HCT116 (cell line): ENCODE measurements at regions not wholly inside any gene's neighbourhood (a gene's known extent, or its start where the extent isn't known, plus 50 kb on each side); places are given as distances from the start of the nearest gene placed in this dataset.
"Not testable (repeated sequence)": the region's sequence is repeated elsewhere in the genome, so short reads cannot be mapped to it uniquely, and the experiment has no call there.

Source experiments
- ATAC-seq: fragments of 200-7000 bp; cut with Tn5 transposase; 2 replicates; pipeline ENCODE4 v1.9.1; 2020; ENCODE audit warnings: mild to moderate bottlenecking, moderate library complexity
- BruUV-seq: library from RNA; stranded (reverse); fragments of 400-500 nt; replicated peaks from 2 replicates; lab custom pipeline; 2021; lab: Mats Ljungman, UMichigan
- CTCF ChIA-PET: fragments of 300-600 bp; sonication (Branson Sonifier 250); formaldehyde crosslinking; loops from one replicate; lab custom pipeline; 2021; ENCODE audit warnings: antibody characterized with exemption; lab: Charles Lee
- POLR2A ChIA-PET: fragments of 300-600, 350-600 bp; sonication (Branson Sonifier 250); formaldehyde crosslinking; loops from one replicate; lab custom pipeline; 2021; ENCODE audit warnings: antibody characterized with exemption; lab: Charles Lee
- RAD21 ChIA-PET, 2 experiments: fragments of 300-600 bp; sonication (Branson Sonifier 250); formaldehyde crosslinking; loops; one replicate each; lab custom pipeline; 2023; ENCODE audit warnings: low total read pairs in 2 of 2; ENCODE audit not compliant: uncharacterized antibody in 2 of 2, unreplicated experiment in 2 of 2, low non-redundant PET in 1 of 2; lab: Charles Lee
- DNase-seq: peaks from one replicate; pipeline ENCODE4 v3.0.0-alpha.2; 2010; ENCODE audit warnings: low read depth, low spot score
- H2AFZ ChIP-seq: fragments of 200-600 bp; shearing (Covaris generic), sonication (generic); 2 replicates; pipeline ENCODE4 v1.6.1; 2017; ENCODE audit warnings: low read depth, mixed run types, mixed read lengths, antibody characterized with exemption, low read length; ENCODE audit not compliant: poor library complexity, severe bottlenecking
- H3K27ac ChIP-seq: 2 replicates; pipeline ENCODE4 v1.5.1; 2012; ENCODE audit warnings: low read depth, low read length
- H3K27me3 ChIP-seq: fragments of 200-600 bp; sonication (generic); 2 replicates; pipeline ENCODE4 v1.6.1; 2016; ENCODE audit warnings: mixed run types, low read length, mixed read lengths; ENCODE audit not compliant: insufficient read depth
- H3K36me3 ChIP-seq, 2 experiments: fragments of 200-500 bp in 1 of 2; fragments of 200-600 bp in 1 of 2; sonication (Bioruptor generic) in 1 of 2; sonication (generic) in 1 of 2; 2 replicates each; pipeline versions ENCODE4 v1.5.1 to v1.6.1; 2014 to 2016; ENCODE audit warnings: low read length in 2 of 2, inconsistent platforms in 1 of 2, mixed read lengths in 1 of 2, mixed run types in 1 of 2; ENCODE audit not compliant: insufficient read depth in 2 of 2, control insufficient read depth in 1 of 2
- H3K4me1 ChIP-seq, 2 experiments: fragments of 200-600 bp in 1 of 2; sonication (generic) in 1 of 2; 2 replicates each; pipeline versions ENCODE4 v1.5.1 to v1.6.1; 2012 to 2017; ENCODE audit warnings: low read length in 2 of 2, inconsistent platforms in 1 of 2, mild to moderate bottlenecking in 1 of 2, mixed read lengths in 1 of 2, mixed run types in 1 of 2, moderate library complexity in 1 of 2; ENCODE audit not compliant: insufficient read depth in 2 of 2, control insufficient read depth in 1 of 2
- H3K4me2 ChIP-seq: fragments of 200-600 bp; sonication (generic); 2 replicates; pipeline ENCODE4 v1.6.1; 2017; ENCODE audit warnings: mixed run types, low read length, mixed read lengths
- H3K4me3 ChIP-seq, 2 experiments: fragments of 200-600 bp in 1 of 2; sonication (generic) in 1 of 2; replicated peaks in 1 of 2; 2 replicates each; pipeline ENCODE4 v1.5.1; 2011 to 2016; ENCODE audit warnings: low read length in 2 of 2, control low read depth in 1 of 2, low read depth in 1 of 2, mild to moderate bottlenecking in 1 of 2, mixed read lengths in 1 of 2, mixed run types in 1 of 2
- H3K79me2 ChIP-seq: fragments of 200-600 bp; sonication (generic); 2 replicates; pipeline ENCODE4 v1.6.1; 2017; ENCODE audit warnings: mild to moderate bottlenecking, mixed run types, low read length, moderate library complexity, mixed read lengths; ENCODE audit not compliant: insufficient read depth
- H3K9ac ChIP-seq: fragments of 200-600 bp; sonication (generic); 2 replicates; pipeline ENCODE4 v1.6.1; 2016; ENCODE audit warnings: low read length, mixed read lengths
- H3K9me2 ChIP-seq: fragments of 200-600 bp; sonication (generic), shearing (Covaris generic); 2 replicates; pipeline ENCODE4 v1.6.1; 2017; ENCODE audit warnings: mixed run types, mild to moderate bottlenecking, moderate library complexity; ENCODE audit not compliant: insufficient read depth
- H3K9me3 ChIP-seq, 2 experiments: fragments of 200-500 bp in 1 of 2; fragments of 200-600 bp in 1 of 2; sonication (Bioruptor generic) in 1 of 2; sonication (generic) in 1 of 2; 2 replicates each; pipeline ENCODE4 v1.6.1; 2014 to 2017; ENCODE audit warnings: low read length in 2 of 2, mixed read lengths in 2 of 2, inconsistent platforms in 1 of 2, low read depth in 1 of 2, mild to moderate bottlenecking in 1 of 2, mixed run types in 1 of 2, moderate library complexity in 1 of 2; ENCODE audit not compliant: control insufficient read depth in 1 of 2, insufficient read depth in 1 of 2
- H4K20me1 ChIP-seq: fragments of 200-600 bp; sonication (generic), shearing (Covaris generic); 2 replicates; pipeline ENCODE4 v1.6.1; 2017; ENCODE audit warnings: mixed run types, mild to moderate bottlenecking, moderate library complexity; ENCODE audit not compliant: insufficient read depth
- ATF3 ChIP-seq: IDR thresholded peaks from 2 replicates; pipeline ENCODE4 v1.6.1; 2012
- CBX3 ChIP-seq: IDR thresholded peaks from 2 replicates; pipeline ENCODE4 v1.6.1; 2012; ENCODE audit warnings: low read depth
- EGR1 ChIP-seq: IDR thresholded peaks from 2 replicates; pipeline ENCODE4 v1.6.1; 2012; ENCODE audit warnings: low read depth
- EZH2phosphoT487 ChIP-seq: fragments of 200-600 bp; IDR thresholded peaks from 2 replicates; pipeline ENCODE4 v1.6.1; 2018; ENCODE audit warnings: antibody characterized with exemption, borderline replicate concordance
- FOSL1 ChIP-seq: IDR thresholded peaks from 2 replicates; pipeline ENCODE4 v1.6.1; 2012; ENCODE audit warnings: low read depth
- JUND ChIP-seq: IDR thresholded peaks from 2 replicates; pipeline ENCODE4 v1.6.1; 2012
- MAX ChIP-seq: IDR thresholded peaks from 2 replicates; pipeline ENCODE4 v1.6.1; 2012
- SP1 ChIP-seq: IDR thresholded peaks from 2 replicates; pipeline ENCODE4 v1.6.1; 2012; ENCODE audit warnings: low read depth
- TCF7L2 ChIP-seq: IDR thresholded peaks from 2 replicates; pipeline ENCODE4 v1.7.0; 2011; ENCODE audit warnings: borderline replicate concordance, inconsistent platforms; ENCODE audit not compliant: insufficient read depth, insufficient read length; ENCODE audit errors: extremely low read depth
- YY1 ChIP-seq: IDR thresholded peaks from 2 replicates; pipeline ENCODE4 v1.6.1; 2011; ENCODE audit warnings: low read length, low read depth, moderate library complexity, mild to moderate bottlenecking; ENCODE audit not compliant: insufficient replicate concordance; ENCODE audit errors: extremely low read depth
- ZBTB33 ChIP-seq: IDR thresholded peaks from 2 replicates; pipeline ENCODE4 v1.6.1; 2011; ENCODE audit warnings: mild to moderate bottlenecking, low read length, moderate library complexity; ENCODE audit not compliant: insufficient replicate concordance; ENCODE audit errors: extremely low read depth
- ZFX ChIP-seq: fragments of 450-650 bp; IDR thresholded peaks from 2 replicates; pipeline ENCODE4 v1.6.1; 2017
- intact Hi-C: fragments of 100-400 bp; cut with micrococcal nuclease; formaldehyde crosslinking; loops from 2 replicates; pipeline ENCODE4 v1.10.0; 2022

GRCh38 chrY:7529396-7529795 lies 617.8 kb upstream of the AMELY start:
- Histone ChIP-seq H3K9me2 (no peaks in the 10 kb centered on the region), H3K27ac (no peak overlapping the region), H3K79me2 (no peaks in the 10 kb centered on the region), H3K9me3 (no peaks in the 10 kb centered on the region), H3K27me3 (no peaks in the 10 kb centered on the region), H3K36me3 (no peaks in the 10 kb centered on the region), H2AFZ (no peak overlapping the region), H3K4me1 (no peaks in the 10 kb centered on the region), H3K4me2 (no peak overlapping the region), H3K9ac (no peak overlapping the region), H3K4me3 (no peak overlapping the region), H4K20me1 (no peaks in the 10 kb centered on the region)
- RAD21 ChIA-PET, result no interaction called here
- no TSS peak for BruUV-seq
- intact Hi-C loops, result no loop called here
- no peak for DNase-seq
- TF ChIP-seq EGR1 (no peak), JUND (no peak)
- ATAC-seq, result no peak
- POLR2A ChIA-PET, result no interaction called here
- CTCF ChIA-PET, result no interaction called here

- intact Hi-C loops, H2AFZ ChIP-seq, H3K27ac ChIP-seq, H3K9me3 ChIP-seq, H3K27me3 ChIP-seq, H4K20me1 ChIP-seq, H3K79me2 ChIP-seq, H3K36me3 ChIP-seq, H3K9ac ChIP-seq, H3K4me3 ChIP-seq, H3K4me2 ChIP-seq, CTCF ChIA-PET, ATAC-seq, DNase-seq, POLR2A ChIA-PET, H3K9me2 ChIP-seq, RAD21 ChIA-PET, H3K4me1 ChIP-seq, BruUV-seq: not testable (repeated sequence)
Measured at GRCh38 chrY:7527568-7527967, 616.0 kb upstream of the AMELY start.

GRCh38 chrY:7518387-7518786 lies 606.8 kb upstream of the AMELY start:
- RAD21 ChIA-PET, result no interaction called here
- intact Hi-C loops, result no loop called here
- no peak overlapping the region for H2AFZ ChIP-seq
- no peaks in the 10 kb centered on the region for H3K79me2 ChIP-seq
- CTCF ChIA-PET, result no interaction called here
- no peaks in the 10 kb centered on the region for H3K4me1 ChIP-seq
- POLR2A ChIA-PET, result no interaction called here
- H3K4me2 ChIP-seq, result no peak overlapping the region
- no peaks in the 10 kb centered on the region for H3K36me3 ChIP-seq
- ATAC-seq (no peak), DNase-seq (no peak)
- H3K27ac ChIP-seq, result no peak overlapping the region
- H3K9me3 ChIP-seq, result no peaks in the 10 kb centered on the region
- H3K9me2 ChIP-seq, result no peaks in the 10 kb centered on the region
- H4K20me1 ChIP-seq, result no peaks in the 10 kb centered on the region
- H3K27me3 ChIP-seq, result no peaks in the 10 kb centered on the region
- BruUV-seq, result no TSS peak
- no peak overlapping the region for H3K4me3 ChIP-seq
- no peak overlapping the region for H3K9ac ChIP-seq
- no peak for TF ChIP-seq ATF3
- TF ChIP-seq SP1, result no peak
- no peak for TF ChIP-seq EZH2phosphoT487
- no peak for TF ChIP-seq ZFX
- TF ChIP-seq MAX, result no peak
- no peak for TF ChIP-seq FOSL1
- no peak for TF ChIP-seq YY1
- no peak for TF ChIP-seq TCF7L2
- TF ChIP-seq ZBTB33, result no peak
- no peak for TF ChIP-seq CBX3
